Liver (tissue), 8 donors: ENCODE measurements at regions not wholly inside any gene's neighbourhood (a gene's known extent, or its start where the extent isn't known, plus 50 kb on each side); places are given as distances from the start of the nearest gene placed in this dataset.

ENCODE experiments used
- DNase-seq: peaks from one replicate; pipeline ENCODE4 v3.0.0-alpha.2; 2017; ENCODE audit warnings: low spot score
- H3K27ac ChIP-seq, 2 donors: one replicate each; pipeline ENCODE4 v1.7.0; 2013; ENCODE audit warnings: inconsistent platforms in 2 of 2, low read length in 2 of 2, control low read depth in 1 of 2, low read depth in 1 of 2, mild to moderate bottlenecking in 1 of 2
- H3K27me3 ChIP-seq, 4 donors: one replicate each; pipeline versions ENCODE4 v1.6.1 to v1.7.0; 2013; ENCODE audit warnings: low read length in 3 of 4, inconsistent platforms in 1 of 4, mild to moderate bottlenecking in 1 of 4, moderate library complexity in 1 of 4; ENCODE audit not compliant: control insufficient read depth in 4 of 4, insufficient read depth in 4 of 4
- H3K36me3 ChIP-seq, 4 donors: one replicate each; pipeline versions ENCODE4 v1.6.1 to v1.7.0; 2013; ENCODE audit warnings: low read length in 3 of 4, mild to moderate bottlenecking in 3 of 4, low read depth in 1 of 4, moderate library complexity in 1 of 4; ENCODE audit not compliant: control insufficient read depth in 4 of 4, insufficient read depth in 3 of 4
- H3K4me1 ChIP-seq, 4 donors: one replicate each; pipeline versions ENCODE4 v1.6.1 to v1.7.0; 2013; ENCODE audit warnings: low read length in 3 of 4, mild to moderate bottlenecking in 3 of 4, moderate library complexity in 1 of 4; ENCODE audit not compliant: control insufficient read depth in 4 of 4, insufficient read depth in 4 of 4
- H3K4me3 ChIP-seq, 3 donors: one replicate each; pipeline versions ENCODE4 v1.6.1 to v1.7.0; 2013; ENCODE audit warnings: low read length in 3 of 3, control low read depth in 1 of 3, low read depth in 1 of 3, mild to moderate bottlenecking in 1 of 3
- H3K9ac ChIP-seq, 2 donors: one replicate each; pipeline ENCODE4 v1.7.0; 2013; ENCODE audit warnings: low read length in 2 of 2, mild to moderate bottlenecking in 2 of 2, moderate library complexity in 2 of 2, control low read depth in 1 of 2, low read depth in 1 of 2
- H3K9me3 ChIP-seq, 4 donors: one replicate each; pipeline versions ENCODE4 v1.6.1 to v1.7.0; 2013; ENCODE audit warnings: low read length in 3 of 4; ENCODE audit not compliant: control insufficient read depth in 4 of 4
- EGR1 ChIP-seq, 2 donors: IDR thresholded peaks; 2 replicates each; pipeline ENCODE4 v1.6.1; 2016 to 2018; ENCODE audit warnings: antibody characterized with exemption in 2 of 2, low read depth in 2 of 2
- FOXA2 ChIP-seq: IDR thresholded peaks from 2 replicates; pipeline ENCODE4 v1.6.1; 2016; ENCODE audit warnings: antibody characterized with exemption
- GABPA ChIP-seq, 2 donors: IDR thresholded peaks in 1 of 2; conservative IDR thresholded peaks in 1 of 2; 2 replicates each; pipeline ENCODE4 v1.6.1; 2016; ENCODE audit warnings: antibody characterized with exemption in 2 of 2, mild to moderate bottlenecking in 1 of 2, moderate library complexity in 1 of 2
- HNF4A ChIP-seq, 2 donors: conservative IDR thresholded peaks; 2 replicates each; pipeline ENCODE4 v1.6.1; 2016; ENCODE audit warnings: antibody characterized with exemption in 2 of 2, mild to moderate bottlenecking in 2 of 2
- JUND ChIP-seq, 2 donors: IDR thresholded peaks; 2 replicates each; pipeline ENCODE4 v1.6.1; 2016; ENCODE audit warnings: antibody characterized with exemption in 2 of 2
- NR2F2 ChIP-seq: IDR thresholded peaks from 2 replicates; pipeline ENCODE4 v1.6.1; 2016; ENCODE audit warnings: antibody characterized with exemption
- RXRA ChIP-seq, 2 donors: IDR thresholded peaks; 2 replicates each; pipeline ENCODE4 v1.6.1; 2017 to 2018; ENCODE audit warnings: antibody characterized with exemption in 2 of 2, mild to moderate bottlenecking in 1 of 2
- SP1 ChIP-seq: IDR thresholded peaks from 2 replicates; pipeline ENCODE4 v1.6.1; 2018; ENCODE audit warnings: antibody characterized with exemption, mild to moderate bottlenecking
- TAF1 ChIP-seq: conservative IDR thresholded peaks from 2 replicates; pipeline ENCODE4 v1.6.1; 2016; ENCODE audit warnings: antibody characterized with exemption, mild to moderate bottlenecking
- YY1 ChIP-seq: IDR thresholded peaks from 2 replicates; pipeline ENCODE4 v1.6.1; 2016; ENCODE audit warnings: antibody characterized with exemption, mild to moderate bottlenecking
- WGBS: extraction: QIAGEN DNeasy Blood & Tissue Kit; methylation state at CpG from one replicate; pipeline ENCODE4 v1.1.7; 2013; 5-methylcytosine and 5-hydroxymethylcytosine counted together
- TF ChIP-seq, protein P1 (sequence below): IDR thresholded peaks from 2 replicates; pipeline ENCODE4 v1.6.1; 2016; ENCODE audit warnings: antibody characterized with exemption
- TF ChIP-seq, protein P2 (sequence below): IDR thresholded peaks from 2 replicates; pipeline ENCODE4 v1.6.1; 2016; ENCODE audit warnings: antibody characterized with exemption
- TF ChIP-seq, protein P3 (sequence below): IDR thresholded peaks from 2 replicates; pipeline ENCODE4 v1.6.1; 2016; ENCODE audit warnings: antibody characterized with exemption
- TF ChIP-seq, protein P4 (sequence below): fragments of 150-350 bp; IDR thresholded peaks from 2 replicates; pipeline ENCODE4 v1.5.1; 2017; ENCODE audit warnings: improper control_type of control experiment, low read depth, low read length; ENCODE audit not compliant: missing input control
- donor health status: healthy.
- donor health status: healthy.
- donor health status: healthy.
- donor health status: healthy.
- donor health status: healthy.

DNA sequence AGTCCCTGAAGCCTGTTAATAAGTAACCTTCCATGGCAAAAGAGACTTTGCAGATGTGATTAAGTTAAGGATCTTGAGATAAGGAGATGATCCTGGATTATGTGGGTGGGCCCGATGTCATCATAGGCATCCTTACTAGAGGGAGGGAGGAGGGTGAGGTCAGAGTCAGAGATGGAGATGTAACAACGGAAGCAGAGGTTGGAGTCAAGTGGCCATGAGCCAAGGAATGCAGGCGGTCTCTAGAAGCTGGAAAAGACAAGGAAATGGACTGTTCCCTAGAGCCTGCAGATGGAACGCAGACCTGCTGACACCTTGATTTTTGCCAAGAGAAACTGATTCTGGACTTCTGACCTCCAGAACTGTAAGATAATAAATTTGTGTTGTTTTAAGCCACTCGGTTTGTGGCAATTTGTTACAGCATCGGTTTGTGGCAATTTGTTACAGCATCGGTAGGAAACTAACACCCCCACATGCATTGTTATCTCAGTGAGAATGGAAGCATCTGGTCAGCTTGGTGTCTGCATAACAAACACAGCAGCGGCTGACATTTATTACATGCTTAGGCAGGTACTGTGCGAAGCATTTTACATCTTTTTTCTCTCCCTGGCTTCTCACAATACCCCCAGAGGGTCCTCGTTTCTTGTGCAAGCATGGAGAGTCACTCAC, 55.6 kb downstream of the CLDN34 start (continued):
- TF ChIP-seq, protein P1, sequence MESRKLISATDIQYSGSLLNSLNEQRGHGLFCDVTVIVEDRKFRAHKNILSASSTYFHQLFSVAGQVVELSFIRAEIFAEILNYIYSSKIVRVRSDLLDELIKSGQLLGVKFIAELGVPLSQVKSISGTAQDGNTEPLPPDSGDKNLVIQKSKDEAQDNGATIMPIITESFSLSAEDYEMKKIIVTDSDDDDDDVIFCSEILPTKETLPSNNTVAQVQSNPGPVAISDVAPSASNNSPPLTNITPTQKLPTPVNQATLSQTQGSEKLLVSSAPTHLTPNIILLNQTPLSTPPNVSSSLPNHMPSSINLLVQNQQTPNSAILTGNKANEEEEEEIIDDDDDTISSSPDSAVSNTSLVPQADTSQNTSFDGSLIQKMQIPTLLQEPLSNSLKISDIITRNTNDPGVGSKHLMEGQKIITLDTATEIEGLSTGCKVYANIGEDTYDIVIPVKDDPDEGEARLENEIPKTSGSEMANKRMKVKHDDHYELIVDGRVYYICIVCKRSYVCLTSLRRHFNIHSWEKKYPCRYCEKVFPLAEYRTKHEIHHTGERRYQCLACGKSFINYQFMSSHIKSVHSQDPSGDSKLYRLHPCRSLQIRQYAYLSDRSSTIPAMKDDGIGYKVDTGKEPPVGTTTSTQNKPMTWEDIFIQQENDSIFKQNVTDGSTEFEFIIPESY, result no peak
- no peak for TF ChIP-seq HNF4A (conservative IDR thresholded peaks at IDR 0.05)
- TF ChIP-seq YY1, result no peak
- TF ChIP-seq JUND (IDR thresholded peaks at IDR 0.05), result no peak
- TF ChIP-seq, protein P2, sequence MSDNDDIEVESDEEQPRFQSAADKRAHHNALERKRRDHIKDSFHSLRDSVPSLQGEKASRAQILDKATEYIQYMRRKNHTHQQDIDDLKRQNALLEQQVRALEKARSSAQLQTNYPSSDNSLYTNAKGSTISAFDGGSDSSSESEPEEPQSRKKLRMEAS, result no peak

DNA sequence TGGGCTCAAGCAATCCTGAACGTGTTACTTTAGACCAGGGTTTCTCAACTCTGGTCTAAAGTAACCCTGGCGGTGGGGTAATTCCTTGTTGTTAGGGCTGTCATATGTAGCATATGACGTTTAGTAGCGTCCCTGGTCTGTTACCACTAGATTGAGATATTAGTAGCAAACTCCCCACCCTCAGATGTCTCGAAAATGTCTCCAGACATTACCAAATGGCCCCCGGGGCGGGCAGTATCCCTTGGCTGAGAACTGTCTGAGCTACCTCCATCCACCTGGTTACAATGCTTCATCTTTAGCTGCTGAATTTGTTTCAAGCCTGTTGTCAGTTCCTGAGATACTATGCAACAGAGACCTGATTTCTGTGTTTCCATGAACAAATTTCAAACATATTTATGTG, 56.7 kb downstream of the CLDN34 start:
- no peak overlapping the region for H3K27ac ChIP-seq
- no peaks in the 10 kb centered on the region for H3K36me3 ChIP-seq
- no peak overlapping the region for H3K4me3 ChIP-seq
- H3K4me1 ChIP-seq, result no peaks in the 10 kb centered on the region
- DNase-seq, result no peak
- H3K9me3 ChIP-seq, result no peaks in the 10 kb centered on the region
- TF ChIP-seq GABPA (IDR thresholded peaks at IDR 0.05 in 1 of 2, conservative IDR thresholded peaks at IDR 0.05 in 1 of 2) (no peak), RXRA (IDR thresholded peaks at IDR 0.05) (no peak)
- H3K9ac ChIP-seq, result no peak overlapping the region
- 94% methylated on average over 7 of the region's 7 CpGs for WGBS
- peaks cover 0 to 3% (median 0%) of the 10 kb centered on the region in 4 donors for H3K27me3 ChIP-seq

DNA sequence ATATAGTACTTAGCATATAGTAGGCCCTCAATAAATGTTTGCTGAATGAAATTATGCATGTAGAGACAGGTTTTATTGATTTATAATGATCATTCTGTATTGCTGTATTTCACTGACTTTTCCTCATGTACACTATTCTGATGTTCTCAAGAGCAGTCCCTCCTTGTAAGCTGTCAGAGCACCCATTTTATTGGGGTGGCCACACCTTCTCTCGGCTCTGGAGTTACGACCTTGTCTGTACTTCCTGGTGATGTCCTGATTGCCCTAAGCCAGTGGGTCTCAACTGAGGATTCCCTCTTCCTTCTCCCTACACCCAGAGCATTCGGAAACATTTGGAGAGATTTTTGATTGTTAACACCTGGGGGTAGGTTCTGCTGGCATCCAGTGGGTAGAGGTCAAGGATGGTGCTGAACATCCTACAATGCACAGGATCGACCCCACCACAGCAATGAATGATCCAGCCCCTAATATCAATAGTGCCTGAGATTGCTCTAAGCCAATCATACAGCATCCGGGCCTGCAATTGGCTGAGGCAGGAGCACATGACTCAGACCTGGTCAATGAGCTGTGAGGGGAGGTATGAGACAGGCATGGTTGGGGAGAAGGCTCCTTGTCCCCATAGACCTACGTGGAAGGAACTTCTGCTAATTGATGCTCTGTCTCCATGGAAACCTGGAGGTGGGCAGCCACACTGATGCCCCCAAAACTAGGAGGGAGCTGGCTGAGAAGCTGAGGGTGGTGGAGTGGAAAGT, 58.8 kb downstream of the CLDN34 start:
- H3K9ac ChIP-seq, result no peak overlapping the region
- H3K9me3 ChIP-seq, result no peaks in the 10 kb centered on the region
- 90% methylated on average over 6 of the region's 6 CpGs for WGBS
- no peak overlapping the region for H3K4me3 ChIP-seq
- H3K27ac ChIP-seq, result no peak overlapping the region
- TF ChIP-seq NR2F2 (no peak), JUND (IDR thresholded peaks at IDR 0.05) (no peak), HNF4A (conservative IDR thresholded peaks at IDR 0.05) (no peak)
- TF ChIP-seq, protein P3, sequence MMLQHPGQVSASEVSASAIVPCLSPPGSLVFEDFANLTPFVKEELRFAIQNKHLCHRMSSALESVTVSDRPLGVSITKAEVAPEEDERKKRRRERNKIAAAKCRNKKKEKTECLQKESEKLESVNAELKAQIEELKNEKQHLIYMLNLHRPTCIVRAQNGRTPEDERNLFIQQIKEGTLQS, result no peak
- peaks cover 0 to 3% (median 0%) of the 10 kb centered on the region in 4 donors for H3K27me3 ChIP-seq
- DNase-seq, result no peak
- H3K36me3 ChIP-seq, result no peaks in the 10 kb centered on the region
- peaks cover 0 to 2% (median 0%) of the 10 kb centered on the region in 4 donors for H3K4me1 ChIP-seq

DNA sequence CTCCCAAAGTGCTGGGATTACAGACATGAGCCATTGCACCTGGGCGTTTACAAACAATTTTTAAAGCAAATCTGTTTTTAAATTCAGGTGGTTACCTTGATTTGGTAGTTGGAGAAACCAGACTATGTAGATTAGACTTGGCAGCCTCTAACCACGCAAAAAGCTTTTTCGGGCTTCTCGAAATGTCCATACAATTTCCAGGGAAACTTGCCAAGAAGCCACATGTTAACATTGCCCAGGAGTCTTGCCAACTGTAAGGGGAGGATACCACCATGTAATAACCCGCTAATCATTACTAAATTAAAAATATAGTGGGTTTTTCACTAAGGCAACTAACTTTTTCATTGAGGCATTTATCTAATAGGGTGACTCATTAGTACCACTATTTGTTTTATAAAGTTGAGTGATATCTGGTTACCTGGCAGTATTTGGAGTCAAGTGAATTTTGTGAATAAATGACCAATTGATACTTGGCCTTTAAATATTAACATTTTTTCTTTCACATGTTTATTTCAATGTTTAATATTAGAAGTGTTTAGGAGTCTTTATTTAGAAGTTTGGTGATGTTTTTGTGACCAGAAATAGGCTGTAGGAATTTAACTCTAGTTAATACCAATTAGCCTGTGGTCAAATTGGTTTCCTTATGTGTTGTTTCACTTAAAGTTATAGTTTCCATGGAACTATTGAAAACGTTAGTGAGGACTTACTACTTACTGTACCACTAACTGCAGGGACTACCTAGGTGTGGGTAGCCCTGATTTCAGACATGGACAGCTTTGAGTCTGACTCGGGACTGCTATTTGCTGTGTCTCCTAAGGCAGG, 61.3 kb downstream of the CLDN34 start:
- 85% methylated on average over 7 of the region's 7 CpGs for WGBS
- H3K9ac ChIP-seq, result no peak overlapping the region
- no peaks in the 10 kb centered on the region for H3K36me3 ChIP-seq
- peaks cover 0 to 4% (median 1%) of the 10 kb centered on the region in 4 donors for H3K4me1 ChIP-seq
- H3K9me3 ChIP-seq, result no peaks in the 10 kb centered on the region
- no peak for DNase-seq
- H3K27me3 ChIP-seq, result no peaks in the 10 kb centered on the region
- no peak overlapping the region for H3K4me3 ChIP-seq
- no peak overlapping the region for H3K27ac ChIP-seq
- TF ChIP-seq SP1 (no peak), YY1 (no peak), HNF4A (conservative IDR thresholded peaks at IDR 0.05) (no peak), NR2F2 (no peak), EGR1 (IDR thresholded peaks at IDR 0.05; ENCODE audit: low read depth in 2 of 2) (no peak), FOXA2 (no peak), TAF1 (no peak), RXRA (IDR thresholded peaks at IDR 0.05) (no peak), GABPA (IDR thresholded peaks at IDR 0.05 in 1 of 2, conservative IDR thresholded peaks at IDR 0.05 in 1 of 2) (no peak)
- TF ChIP-seq, protein P2, result no peak
- TF ChIP-seq, protein P1, result no peak
- TF ChIP-seq, protein P3, result no peak
- TF ChIP-seq, protein P4, sequence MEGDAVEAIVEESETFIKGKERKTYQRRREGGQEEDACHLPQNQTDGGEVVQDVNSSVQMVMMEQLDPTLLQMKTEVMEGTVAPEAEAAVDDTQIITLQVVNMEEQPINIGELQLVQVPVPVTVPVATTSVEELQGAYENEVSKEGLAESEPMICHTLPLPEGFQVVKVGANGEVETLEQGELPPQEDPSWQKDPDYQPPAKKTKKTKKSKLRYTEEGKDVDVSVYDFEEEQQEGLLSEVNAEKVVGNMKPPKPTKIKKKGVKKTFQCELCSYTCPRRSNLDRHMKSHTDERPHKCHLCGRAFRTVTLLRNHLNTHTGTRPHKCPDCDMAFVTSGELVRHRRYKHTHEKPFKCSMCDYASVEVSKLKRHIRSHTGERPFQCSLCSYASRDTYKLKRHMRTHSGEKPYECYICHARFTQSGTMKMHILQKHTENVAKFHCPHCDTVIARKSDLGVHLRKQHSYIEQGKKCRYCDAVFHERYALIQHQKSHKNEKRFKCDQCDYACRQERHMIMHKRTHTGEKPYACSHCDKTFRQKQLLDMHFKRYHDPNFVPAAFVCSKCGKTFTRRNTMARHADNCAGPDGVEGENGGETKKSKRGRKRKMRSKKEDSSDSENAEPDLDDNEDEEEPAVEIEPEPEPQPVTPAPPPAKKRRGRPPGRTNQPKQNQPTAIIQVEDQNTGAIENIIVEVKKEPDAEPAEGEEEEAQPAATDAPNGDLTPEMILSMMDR, result no peak
